Cardiac fibroblast (primary cell): ENCODE measurements at regions not wholly inside any gene's neighbourhood (a gene's known extent, or its start where the extent isn't known, plus 50 kb on each side); places are given as distances from the start of the nearest gene placed in this dataset.

ENCODE experiments used
- DNase-seq, 2 donors: peaks; one replicate each; pipeline versions ENCODE4 v3.0.0 to v3.0.0-alpha.2; 2010; ENCODE audit warnings: low read depth in 2 of 2
- H3K4me3 ChIP-seq, 2 donors: replicated peaks in 1 of 2; 1 replicate in 1 of 2; 2 replicates in 1 of 2; pipeline ENCODE4 v1.5.1; 2011; ENCODE audit warnings: low read depth in 2 of 2, low read length in 2 of 2, mild to moderate bottlenecking in 2 of 2, moderate library complexity in 1 of 2
- TF ChIP-seq, protein P1 (sequence below): IDR thresholded peaks from one replicate; pipeline ENCODE4 v1.5.1; 2011; ENCODE audit warnings: low read depth, mild to moderate bottlenecking, low read length, inconsistent platforms

DNA sequence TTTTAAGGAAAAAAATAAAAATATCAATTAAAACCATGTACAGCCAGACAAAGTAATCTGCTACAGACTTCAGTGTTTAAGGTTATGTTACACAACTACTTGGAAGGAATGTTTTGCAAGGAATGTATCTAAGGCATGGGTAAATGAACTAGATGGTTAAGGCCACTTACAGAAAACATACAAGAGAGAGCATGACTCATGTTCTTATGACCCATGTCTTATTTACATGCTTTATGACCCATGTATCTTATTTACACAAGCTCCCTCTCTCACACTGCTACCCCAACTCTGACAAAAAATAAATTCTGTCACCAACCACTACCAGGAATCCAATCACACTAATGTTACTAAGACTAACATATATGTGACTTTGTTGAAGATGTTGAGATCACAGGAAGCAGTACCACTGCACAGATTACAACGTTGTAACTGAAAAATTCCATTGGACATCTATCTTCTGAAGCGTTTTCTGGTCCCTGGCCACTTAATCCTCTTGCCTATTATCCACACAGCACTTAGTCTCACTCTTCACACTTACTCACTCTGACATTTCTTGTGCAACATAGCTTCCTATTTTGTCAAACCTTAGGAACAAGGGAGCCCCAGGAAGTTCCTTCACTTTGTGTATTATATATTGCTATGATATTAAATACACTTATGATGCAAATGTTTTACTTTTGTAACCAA, 1630.1 kb upstream of the C9orf72 start:
- H3K4me3 ChIP-seq = no peak overlapping the region
- DNase-seq = no peak
- TF ChIP-seq, protein P1, sequence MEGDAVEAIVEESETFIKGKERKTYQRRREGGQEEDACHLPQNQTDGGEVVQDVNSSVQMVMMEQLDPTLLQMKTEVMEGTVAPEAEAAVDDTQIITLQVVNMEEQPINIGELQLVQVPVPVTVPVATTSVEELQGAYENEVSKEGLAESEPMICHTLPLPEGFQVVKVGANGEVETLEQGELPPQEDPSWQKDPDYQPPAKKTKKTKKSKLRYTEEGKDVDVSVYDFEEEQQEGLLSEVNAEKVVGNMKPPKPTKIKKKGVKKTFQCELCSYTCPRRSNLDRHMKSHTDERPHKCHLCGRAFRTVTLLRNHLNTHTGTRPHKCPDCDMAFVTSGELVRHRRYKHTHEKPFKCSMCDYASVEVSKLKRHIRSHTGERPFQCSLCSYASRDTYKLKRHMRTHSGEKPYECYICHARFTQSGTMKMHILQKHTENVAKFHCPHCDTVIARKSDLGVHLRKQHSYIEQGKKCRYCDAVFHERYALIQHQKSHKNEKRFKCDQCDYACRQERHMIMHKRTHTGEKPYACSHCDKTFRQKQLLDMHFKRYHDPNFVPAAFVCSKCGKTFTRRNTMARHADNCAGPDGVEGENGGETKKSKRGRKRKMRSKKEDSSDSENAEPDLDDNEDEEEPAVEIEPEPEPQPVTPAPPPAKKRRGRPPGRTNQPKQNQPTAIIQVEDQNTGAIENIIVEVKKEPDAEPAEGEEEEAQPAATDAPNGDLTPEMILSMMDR = no peak

GRCh38 chr9:29208670-29209069, 1635.4 kb upstream of the C9orf72 start:
- DNase-seq = no peak
- TF ChIP-seq, protein P1 = no peak
- H3K4me3 ChIP-seq = no peak overlapping the region

GRCh38 chr9:29209748-29210291, 1636.5 kb upstream of the C9orf72 start:
- TF ChIP-seq, protein P1 = no peak
- no peak for DNase-seq
- no peak overlapping the region for H3K4me3 ChIP-seq

DNA sequence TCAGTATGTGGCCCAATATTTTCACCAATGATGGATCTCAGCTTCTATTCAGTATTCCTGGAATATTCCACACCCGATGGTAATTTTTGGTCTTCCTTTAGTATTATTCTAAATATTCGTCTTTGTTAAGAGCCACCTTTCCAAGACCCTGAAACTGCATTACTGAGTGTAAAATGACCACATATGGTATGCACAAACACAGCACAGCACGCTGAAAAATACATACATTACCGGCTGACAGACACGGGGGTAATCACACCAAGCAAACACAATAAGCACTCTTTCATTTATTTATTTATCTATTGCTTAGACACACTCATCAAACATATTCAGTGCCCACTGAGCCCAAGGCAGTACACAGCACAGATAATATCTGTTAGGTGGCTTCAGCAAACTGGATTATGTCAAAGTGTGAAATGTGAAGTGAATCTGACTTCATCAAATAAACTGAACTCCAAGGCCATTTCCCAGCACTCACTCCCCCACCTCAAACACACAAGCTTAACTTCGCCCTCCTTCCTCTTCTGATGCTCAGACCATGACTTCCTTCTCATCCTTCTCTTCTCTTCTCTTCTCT, 1637.8 kb upstream of the C9orf72 start:
- DNase-seq = no peak
- peak overlapping the region in 1 of 2 donors; percentile 45 for H3K4me3 ChIP-seq
- TF ChIP-seq, protein P1 = no peak

DNA sequence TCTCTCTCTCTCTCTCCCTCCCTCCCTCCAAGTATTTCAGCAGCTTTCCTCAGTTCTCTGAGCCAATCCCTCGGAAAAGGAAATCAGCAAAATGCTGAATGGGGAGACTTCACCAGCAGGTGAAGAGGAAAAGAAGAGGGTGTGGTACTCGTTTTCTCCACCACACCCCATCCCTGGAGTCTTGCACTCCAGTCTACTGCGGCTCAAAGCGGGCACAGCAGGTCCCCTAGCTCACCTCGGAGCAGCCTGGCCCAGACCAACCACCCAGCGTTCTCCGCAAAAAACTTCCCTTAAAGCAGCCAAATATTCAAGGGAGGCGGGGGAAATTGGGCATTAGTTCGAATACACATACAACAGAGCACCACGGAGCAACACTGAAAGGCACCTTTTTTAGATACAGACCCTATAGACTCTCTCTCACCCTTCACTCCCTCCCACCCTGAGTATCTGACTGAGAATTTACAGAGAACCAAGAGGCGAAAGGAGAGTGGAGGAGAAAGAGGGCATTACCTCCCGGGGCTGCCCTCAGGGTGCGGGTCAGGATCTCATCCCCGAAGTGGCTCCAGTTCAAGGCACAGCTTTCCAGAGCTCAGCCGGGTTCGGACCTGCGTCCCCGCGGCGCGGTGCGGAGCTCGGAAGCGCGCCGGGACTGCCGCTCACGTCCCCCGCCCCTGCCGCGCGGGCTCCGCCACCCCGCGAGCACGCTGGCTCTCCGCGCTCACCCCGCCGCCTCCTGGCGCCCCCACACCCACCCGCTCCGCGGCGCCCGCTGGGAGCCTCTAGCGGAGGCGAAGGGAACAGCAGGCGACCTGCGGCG, 1638.5 kb upstream of the C9orf72 start:
- peak overlapping the region in 1 of 2 donors; percentile 45 for H3K4me3 ChIP-seq
- peak in 1 of 2 donors; percentile 29 for DNase-seq
- TF ChIP-seq, protein P1 = peak; percentile 55

DNA sequence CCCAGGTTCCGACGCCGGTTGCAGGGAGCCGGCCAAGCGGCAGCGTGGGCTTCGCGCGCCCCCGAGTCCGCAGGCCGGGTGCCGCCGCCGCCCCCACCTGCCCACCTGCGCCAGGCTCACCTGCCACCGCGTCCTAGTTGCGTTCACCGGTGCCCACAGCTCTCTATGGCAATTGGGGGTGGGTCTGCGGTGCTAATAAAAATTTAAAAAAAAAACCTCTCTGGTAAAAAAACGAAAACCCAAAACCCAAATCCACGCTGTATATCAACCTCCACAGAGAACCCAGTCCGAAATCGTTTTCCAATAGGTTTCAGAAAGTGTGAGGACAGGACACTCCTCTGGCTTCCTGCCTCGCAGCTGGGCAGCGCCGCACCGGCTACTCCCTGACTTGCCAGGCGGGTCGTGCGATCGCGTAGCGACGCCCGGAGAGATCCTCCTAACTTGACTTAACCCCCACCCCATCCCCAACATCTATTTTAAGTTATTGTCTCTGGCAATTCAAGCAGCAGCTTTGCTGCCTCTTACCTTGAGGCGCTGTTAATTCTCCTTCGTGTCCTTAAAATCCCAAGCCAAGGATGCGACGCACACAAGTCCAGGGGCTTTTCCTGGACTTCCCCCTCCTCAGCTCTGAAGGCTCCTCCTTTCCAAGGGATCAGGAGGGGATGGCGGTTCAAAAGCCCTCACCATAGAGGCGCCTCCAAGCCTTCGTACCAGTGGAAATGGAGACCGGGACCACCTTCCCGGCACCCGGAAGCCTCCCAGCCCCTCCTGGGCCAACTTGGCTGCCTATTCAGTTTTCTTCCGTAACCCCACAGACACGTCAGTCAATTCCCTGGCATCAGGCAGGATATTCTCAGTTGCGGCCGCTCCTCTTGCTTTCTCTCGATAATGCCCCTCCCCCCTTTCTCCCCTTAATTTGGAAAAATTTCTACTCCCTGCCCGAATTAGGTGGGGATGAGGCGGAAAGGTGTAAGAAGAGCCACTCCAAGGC, 1639.4 kb upstream of the C9orf72 start:
- TF ChIP-seq, protein P1 = no peak
- no peak for DNase-seq
- peak overlapping the region in 1 of 2 donors; percentile 45 for H3K4me3 ChIP-seq
